GM12878 (cell line): ENCODE measurements at regions not wholly inside any gene's neighbourhood (a gene's known extent, or its start where the extent isn't known, plus 50 kb on each side); places are given as distances from the start of the nearest gene placed in this dataset.

Experiments
- ATAC-seq: fragments of 200-7000 bp; cut with Tn5 transposase; 3 replicates; pipeline ENCODE4 v1.9.1; 2020; ENCODE audit warnings: mild to moderate bottlenecking, moderate library complexity
- BruUV-seq: library from RNA; stranded (reverse); fragments of 400-500 nt; replicated peaks from 2 replicates; lab custom pipeline; 2021; lab: Mats Ljungman, UMichigan
- CTCF ChIA-PET: fragments of 300-600 bp; sonication (Branson Sonifier 250); formaldehyde crosslinking; extraction: SDS; loops from one replicate; lab custom pipeline; 2021; ENCODE audit warnings: inconsistent platforms; lab: Yijun Ruan, JAX
- POLR2A ChIA-PET: fragments of 350-600 bp; formaldehyde crosslinking; extraction: SDS; loops from one replicate; lab custom pipeline; 2021; ENCODE audit warnings: inconsistent platforms; lab: Charles Lee
- RAD21 ChIA-PET: fragments of 300-600 bp; sonication (Branson Sonifier 250); formaldehyde crosslinking; loops from one replicate; lab custom pipeline; 2023; ENCODE audit warnings: antibody characterized with exemption; ENCODE audit not compliant: unreplicated experiment; lab: Charles Lee
- SMC1A ChIA-PET: fragments of 300-600 bp; sonication (Branson Sonifier 250); formaldehyde crosslinking; loops from one replicate; lab custom pipeline; 2023; ENCODE audit not compliant: unreplicated experiment, uncharacterized antibody; lab: Charles Lee
- DNase-seq: peaks from one replicate; pipeline ENCODE4 v3.0.0-alpha.2; 2011; ENCODE audit warnings: low read depth, low spot score
- FAIRE-seq: peaks from 3 replicates; lab custom pipeline; 2011; peaks lifted over from hg19 to GRCh38; lab: Jason Lieb, UNC
- H2AFZ ChIP-seq: 2 replicates; pipeline ENCODE4 v1.6.0; 2011; ENCODE audit warnings: low read depth, low read length, control low read depth; ENCODE audit not compliant: control insufficient read depth
- H3K27ac ChIP-seq: 2 replicates; pipeline ENCODE4 v1.5.1; 2011; ENCODE audit warnings: control low read depth; ENCODE audit not compliant: control insufficient read depth, insufficient read depth
- H3K27me3 ChIP-seq, 2 experiments: replicated peaks in 1 of 2; 2 replicates each; pipeline versions ENCODE4 v1.6.0 to v1.6.1; 2011; ENCODE audit warnings: low read length in 1 of 2; ENCODE audit not compliant: control insufficient read depth in 2 of 2, insufficient read depth in 2 of 2
- H3K36me3 ChIP-seq, 2 experiments: 2 replicates each; pipeline ENCODE4 v1.5.1; 2011; ENCODE audit warnings: low read length in 1 of 2; ENCODE audit not compliant: control insufficient read depth in 2 of 2, insufficient read depth in 2 of 2
- H3K4me1 ChIP-seq: 2 replicates; pipeline ENCODE4 v1.6.1; 2011; ENCODE audit warnings: mild to moderate bottlenecking, low read length, moderate library complexity, mixed read lengths; ENCODE audit not compliant: control insufficient read depth, insufficient read depth
- H3K4me2 ChIP-seq: 2 replicates; pipeline ENCODE4 v1.6.0; 2011; ENCODE audit warnings: control low read depth; ENCODE audit not compliant: control insufficient read depth, insufficient read depth
- H3K4me3 ChIP-seq: fragments of 200-600 bp; sonication (generic); 2 replicates; pipeline ENCODE4 v1.5.1; 2016
- H3K79me2 ChIP-seq: 2 replicates; pipeline ENCODE4 v1.6.0; 2011; ENCODE audit warnings: low read length; ENCODE audit not compliant: control insufficient read depth, insufficient read depth
- H3K9ac ChIP-seq: 2 replicates; pipeline ENCODE4 v1.8.0; 2011; ENCODE audit warnings: low read length, control low read depth, mixed read lengths; ENCODE audit not compliant: control insufficient read depth, insufficient read depth
- H3K9me3 ChIP-seq: replicated peaks from 3 replicates; pipeline ENCODE4 v1.5.1; 2011; ENCODE audit warnings: mild to moderate bottlenecking, low read length; ENCODE audit not compliant: control insufficient read depth, insufficient read depth
- H4K20me1 ChIP-seq: 2 replicates; pipeline ENCODE4 v1.6.0; 2011; ENCODE audit not compliant: control insufficient read depth, insufficient read depth
- BHLHE40 ChIP-seq, 2 experiments: fragments of 450-650 bp in 1 of 2; IDR thresholded peaks; 2 replicates each; pipeline ENCODE4 v1.6.1; 2011 to 2017; ENCODE audit warnings: low read depth in 2 of 2, borderline replicate concordance in 1 of 2, improper control_type of control experiment in 1 of 2, low read length in 1 of 2, mild to moderate bottlenecking in 1 of 2
- CEBPB ChIP-seq, 2 experiments: fragments of 150-350 bp in 1 of 2; IDR thresholded peaks; 2 replicates each; pipeline ENCODE4 v1.6.1; 2012 to 2014; ENCODE audit warnings: low read depth in 2 of 2, low read length in 2 of 2, borderline replicate concordance in 1 of 2, inconsistent platforms in 1 of 2
- EZH2 ChIP-seq: IDR thresholded peaks from 2 replicates; pipeline ENCODE4 v1.6.1; 2012; ENCODE audit warnings: low read depth, mild to moderate bottlenecking, control low read depth, inconsistent platforms, low read length, borderline replicate concordance; ENCODE audit not compliant: control insufficient read depth
- HCFC1 ChIP-seq: fragments of 150-350 bp; IDR thresholded peaks from 2 replicates; pipeline ENCODE4 v1.6.1; 2014; ENCODE audit warnings: low read length
- HDGF ChIP-seq: fragments of 450-650 bp; IDR thresholded peaks from 2 replicates; pipeline ENCODE4 v1.6.1; 2016; ENCODE audit warnings: antibody characterized with exemption
- IRF4 ChIP-seq: IDR thresholded peaks from 2 replicates; pipeline ENCODE4 v1.6.1; 2011; ENCODE audit warnings: low read depth, low read length
- MEF2A ChIP-seq: IDR thresholded peaks from 2 replicates; pipeline ENCODE4 v1.6.1; 2011; ENCODE audit warnings: low read depth, mild to moderate bottlenecking, low read length, moderate library complexity; ENCODE audit not compliant: insufficient read depth
- MTA2 ChIP-seq: fragments of 450-650 bp; IDR thresholded peaks from 2 replicates; pipeline ENCODE4 v1.6.1; 2016; ENCODE audit warnings: low read depth, mild to moderate bottlenecking, moderate library complexity
- MYC ChIP-seq: IDR thresholded peaks from 2 replicates; pipeline ENCODE4 v1.6.1; 2011; ENCODE audit warnings: mild to moderate bottlenecking, low read length, moderate library complexity, inconsistent platforms; ENCODE audit not compliant: insufficient read depth, insufficient replicate concordance, insufficient read length, severe bottlenecking
- NRF1 ChIP-seq: conservative IDR thresholded peaks from 2 replicates; pipeline ENCODE4 v1.6.1; 2011; ENCODE audit warnings: mild to moderate bottlenecking, low read depth, low read length, improper control_type of control experiment
- POLR2A ChIP-seq: IDR thresholded peaks from 2 replicates; pipeline ENCODE4 v1.6.1; 2011; ENCODE audit warnings: low read depth, mild to moderate bottlenecking, low read length
- RAD51 ChIP-seq: fragments of 450-650 bp; IDR thresholded peaks from 2 replicates; pipeline ENCODE4 v1.6.1; 2016; ENCODE audit warnings: moderate library complexity, mild to moderate bottlenecking, inconsistent platforms
- SRF ChIP-seq, 2 experiments: IDR thresholded peaks; 2 replicates each; pipeline ENCODE4 v1.6.1; 2011; ENCODE audit warnings: low read depth in 2 of 2, low read length in 2 of 2, mild to moderate bottlenecking in 1 of 2, moderate library complexity in 1 of 2
- WRNIP1 ChIP-seq: IDR thresholded peaks from 2 replicates; pipeline ENCODE4 v1.6.1; 2011; ENCODE audit warnings: low read depth, low read length, improper control_type of control experiment, borderline replicate concordance
- ZBED1 ChIP-seq: IDR thresholded peaks from 2 replicates; pipeline ENCODE4 v1.6.1; 2016; ENCODE audit warnings: borderline replicate concordance
- ZBTB4 ChIP-seq: fragments of 450-650 bp; formaldehyde crosslinking; IDR thresholded peaks from 2 replicates; pipeline ENCODE4 v1.4.0; 2022; ENCODE audit warnings: mild to moderate bottlenecking, moderate library complexity
- ZZZ3 ChIP-seq: IDR thresholded peaks from 2 replicates; pipeline ENCODE4 v1.6.1; 2011; ENCODE audit warnings: low read depth; ENCODE audit not compliant: control insufficient read depth, insufficient read length
- in situ Hi-C: fragments of 300-500 bp; cut with MboI; formaldehyde crosslinking; loops from 9 replicates; pipeline ENCODE4 v1.14.3; 2018; ENCODE audit warnings: mixed read lengths
- intact Hi-C: fragments of 100-400 bp; cut with micrococcal nuclease; formaldehyde crosslinking; loops from one replicate; pipeline ENCODE4 v1.14.2; 2022; ENCODE audit not compliant: unreplicated experiment
- TF ChIP-seq, protein P1 (sequence below): IDR thresholded peaks from 2 replicates; pipeline ENCODE4 v1.6.1; 2012; ENCODE audit warnings: low read depth, low read length, improper control_type of control experiment
- TF ChIP-seq, protein P2 (sequence below): IDR thresholded peaks from 2 replicates; pipeline ENCODE4 v1.6.1; 2011; ENCODE audit warnings: low read depth, mild to moderate bottlenecking, low read length, moderate library complexity, borderline replicate concordance; ENCODE audit errors: extremely low read depth

GRCh38 chr3:94221829-94222228 lies 159.0 kb downstream of the NSUN3 start:
- SMC1A ChIA-PET, result no interaction called here
- POLR2A ChIA-PET, result no interaction called here
- no peak for FAIRE-seq

More at GRCh38 chr3:94221829-94222228, 159.0 kb downstream of the NSUN3 start:
- Histone ChIP-seq H3K27me3 (no peaks in the 10 kb centered on the region), H3K79me2 (no peaks in the 10 kb centered on the region), H3K36me3 (no peaks in the 10 kb centered on the region), H3K4me2 (no peak overlapping the region), H2AFZ (no peak overlapping the region), H4K20me1 (no peaks in the 10 kb centered on the region), H3K4me1 (no peaks in the 10 kb centered on the region), H3K4me3 (no peak overlapping the region), H3K9ac (no peak overlapping the region), H3K9me3 (no peaks in the 10 kb centered on the region; the same call in 2 of the 3 replicates), H3K27ac (no peak overlapping the region)
- no TSS peak for BruUV-seq
- ChIA-PET CTCF (no interaction called here), RAD21 (no interaction called here)
- TF ChIP-seq POLR2A, result no peak
- TF ChIP-seq EZH2, result no peak
- TF ChIP-seq ZBED1, result no peak
- TF ChIP-seq, protein P1, sequence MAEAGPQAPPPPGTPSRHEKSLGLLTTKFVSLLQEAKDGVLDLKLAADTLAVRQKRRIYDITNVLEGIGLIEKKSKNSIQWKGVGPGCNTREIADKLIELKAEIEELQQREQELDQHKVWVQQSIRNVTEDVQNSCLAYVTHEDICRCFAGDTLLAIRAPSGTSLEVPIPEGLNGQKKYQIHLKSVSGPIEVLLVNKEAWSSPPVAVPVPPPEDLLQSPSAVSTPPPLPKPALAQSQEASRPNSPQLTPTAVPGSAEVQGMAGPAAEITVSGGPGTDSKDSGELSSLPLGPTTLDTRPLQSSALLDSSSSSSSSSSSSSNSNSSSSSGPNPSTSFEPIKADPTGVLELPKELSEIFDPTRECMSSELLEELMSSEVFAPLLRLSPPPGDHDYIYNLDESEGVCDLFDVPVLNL, result no peak
- no peak for TF ChIP-seq MEF2A
- TF ChIP-seq BHLHE40 (IDR thresholded peaks at IDR 0.05; ENCODE audit: borderline replicate concordance in 1 of 2, low read depth in 2 of 2, low read length in 1 of 2), result no peak
- TF ChIP-seq ZBTB4 (CRISPR knock-in tag), result no peak
- TF ChIP-seq RAD51, result no peak
- no peak for TF ChIP-seq WRNIP1
- TF ChIP-seq ZZZ3, result no peak
- TF ChIP-seq HCFC1, result no peak
- TF ChIP-seq SRF (IDR thresholded peaks at IDR 0.05; ENCODE audit: low read depth in 2 of 2, low read length in 2 of 2), result no peak
- no peak for TF ChIP-seq HDGF
- no peak for TF ChIP-seq NRF1
- TF ChIP-seq MTA2, result no peak
- TF ChIP-seq IRF4, result no peak
- TF ChIP-seq, protein P2, sequence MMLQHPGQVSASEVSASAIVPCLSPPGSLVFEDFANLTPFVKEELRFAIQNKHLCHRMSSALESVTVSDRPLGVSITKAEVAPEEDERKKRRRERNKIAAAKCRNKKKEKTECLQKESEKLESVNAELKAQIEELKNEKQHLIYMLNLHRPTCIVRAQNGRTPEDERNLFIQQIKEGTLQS, result no peak
- TF ChIP-seq CEBPB (IDR thresholded peaks at IDR 0.05; ENCODE audit: borderline replicate concordance in 1 of 2, low read depth in 2 of 2, low read length in 2 of 2), result no peak
- no peak for TF ChIP-seq MYC
- ATAC-seq (no peak), DNase-seq (no peak)
- in situ Hi-C loops, result no loop called here
- intact Hi-C loops, result no loop called here
